ENCODE measurements at regions not wholly inside any gene's neighbourhood (a gene's known extent, or its start where the extent isn't known, plus 50 kb on each side); places are given as distances from the start of the nearest gene placed in this dataset.

GRCh38 chr12:124098887-124099286 is 125.9 kb downstream of the ZNF664 start (continued):
- TF ChIP-seq KDM4A (IDR thresholded peaks at IDR 0.05; ENCODE audit: low read depth, low read length, severe bottlenecking) (no peak), SRF (IDR thresholded peaks at IDR 0.05; ENCODE audit: low read depth, low read length) (no peak), EZH2 (IDR thresholded peaks at IDR 0.05; ENCODE audit: low read depth, low read length, severe bottlenecking) (no peak), JUN (IDR thresholded peaks at IDR 0.05; ENCODE audit: low read depth, low read length) (no peak), CBX8 (IDR thresholded peaks at IDR 0.05; ENCODE audit: borderline replicate concordance, low read depth, low read length) (no peak), POU5F1 (IDR thresholded peaks at IDR 0.05; ENCODE audit: low read depth, low read length) (no peak)
